ENCODE measurements at regions not wholly inside any gene's neighbourhood (a gene's known extent, or its start where the extent isn't known, plus 50 kb on each side); places are given as distances from the start of the nearest gene placed in this dataset.

DNA sequence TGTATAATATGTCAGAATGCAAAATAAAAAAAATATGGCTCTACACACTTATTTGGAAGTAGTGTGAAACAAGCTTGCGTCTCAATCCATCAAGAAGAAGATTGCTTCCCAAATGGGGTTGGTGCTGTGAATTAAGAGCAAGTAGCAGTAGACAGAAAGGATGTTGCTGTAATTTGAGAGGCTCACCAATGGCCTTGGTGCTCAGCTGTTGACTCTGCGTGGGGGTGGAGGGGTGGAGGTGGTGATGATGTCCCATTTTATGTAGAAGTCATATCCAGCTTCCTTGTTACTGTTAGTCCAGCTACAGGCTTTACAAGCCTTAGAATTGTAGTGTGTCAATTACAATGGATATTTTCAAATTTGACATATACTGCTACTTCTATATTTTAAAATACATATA, 223.4 kb upstream of the RND3 start:
- H3K9me3 Mint-ChIP-seq (ENCODE audit: unreplicated experiment): no peaks in the 10 kb centered on the region
- Histone ChIP-seq H3K27me3 (ENCODE audit: insufficient read depth, low read length) (no peaks in the 10 kb centered on the region), H3K9me3 (ENCODE audit: insufficient read depth, low read depth, low read length) (no peaks in the 10 kb centered on the region), H3K9ac (ENCODE audit: low read length) (no peak overlapping the region), H4K20me1 (ENCODE audit: insufficient read depth, low read length) (no peaks in the 10 kb centered on the region), H3K36me3 (ENCODE audit: insufficient read depth, low read length) (no peaks in the 10 kb centered on the region), H2AFZ (ENCODE audit: low read depth, low read length) (no peak overlapping the region), H3K4me1 (ENCODE audit: insufficient read depth, low read length) (peaks cover under 1% of the 10 kb centered on the region), H3K27ac (ENCODE audit: low read depth, low read length) (no peak overlapping the region), H3K4me3 (ENCODE audit: insufficient read depth, low read depth, low read length) (no peak overlapping the region), H3K79me2 (ENCODE audit: insufficient read depth, low read length) (no peaks in the 10 kb centered on the region), H3K4me2 (ENCODE audit: low read length) (no peak overlapping the region)
- no peak for FAIRE-seq
- no peaks in the 10 kb centered on the region for H3K36me3 Mint-ChIP-seq (ENCODE audit: low read depth, unreplicated experiment)
- DNase-seq (ENCODE audit: low read depth): no peak
- TF ChIP-seq EZH2 (IDR thresholded peaks at IDR 0.05; ENCODE audit: insufficient read depth, low read length): no peak
- TF ChIP-seq, protein P1, sequence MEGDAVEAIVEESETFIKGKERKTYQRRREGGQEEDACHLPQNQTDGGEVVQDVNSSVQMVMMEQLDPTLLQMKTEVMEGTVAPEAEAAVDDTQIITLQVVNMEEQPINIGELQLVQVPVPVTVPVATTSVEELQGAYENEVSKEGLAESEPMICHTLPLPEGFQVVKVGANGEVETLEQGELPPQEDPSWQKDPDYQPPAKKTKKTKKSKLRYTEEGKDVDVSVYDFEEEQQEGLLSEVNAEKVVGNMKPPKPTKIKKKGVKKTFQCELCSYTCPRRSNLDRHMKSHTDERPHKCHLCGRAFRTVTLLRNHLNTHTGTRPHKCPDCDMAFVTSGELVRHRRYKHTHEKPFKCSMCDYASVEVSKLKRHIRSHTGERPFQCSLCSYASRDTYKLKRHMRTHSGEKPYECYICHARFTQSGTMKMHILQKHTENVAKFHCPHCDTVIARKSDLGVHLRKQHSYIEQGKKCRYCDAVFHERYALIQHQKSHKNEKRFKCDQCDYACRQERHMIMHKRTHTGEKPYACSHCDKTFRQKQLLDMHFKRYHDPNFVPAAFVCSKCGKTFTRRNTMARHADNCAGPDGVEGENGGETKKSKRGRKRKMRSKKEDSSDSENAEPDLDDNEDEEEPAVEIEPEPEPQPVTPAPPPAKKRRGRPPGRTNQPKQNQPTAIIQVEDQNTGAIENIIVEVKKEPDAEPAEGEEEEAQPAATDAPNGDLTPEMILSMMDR (IDR thresholded peaks at IDR 0.05; ENCODE audit: insufficient read depth, low read depth, low read length): no peak
- peaks cover 4% of the 10 kb centered on the region for H3K27me3 Mint-ChIP-seq (ENCODE audit: low read depth, unreplicated experiment)
- no peak overlapping the region for H3K4me3 Mint-ChIP-seq (ENCODE audit: unreplicated experiment)
- no peak overlapping the region for H3K27ac Mint-ChIP-seq (ENCODE audit: unreplicated experiment)
- no peaks in the 10 kb centered on the region for H3K4me1 Mint-ChIP-seq (ENCODE audit: low read depth, unreplicated experiment)

DNA sequence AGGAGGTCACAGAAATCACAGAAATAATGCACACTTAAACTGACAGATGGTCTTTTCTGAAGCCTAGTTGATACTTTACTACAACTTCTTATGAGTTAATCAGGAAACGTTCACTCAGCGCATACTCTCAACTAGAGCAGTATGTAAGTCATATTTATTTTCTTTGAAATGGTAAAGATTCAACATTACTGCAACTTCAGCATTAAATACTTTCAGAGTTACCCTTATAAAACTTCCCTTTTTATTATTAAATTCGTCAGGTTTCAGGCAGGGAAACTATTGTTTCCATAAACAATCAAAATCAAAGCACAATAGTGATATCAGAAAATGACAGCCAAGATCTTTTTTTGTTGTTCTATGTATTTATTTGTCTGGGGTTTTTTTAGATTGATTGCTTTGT, 222.6 kb upstream of the RND3 start:
- H3K9me3 Mint-ChIP-seq (ENCODE audit: unreplicated experiment): no peaks in the 10 kb centered on the region
- no peak for DNase-seq (ENCODE audit: low read depth)
- no peak overlapping the region for H2AFZ ChIP-seq (ENCODE audit: low read depth, low read length)
- H3K9ac ChIP-seq (ENCODE audit: low read length): no peak overlapping the region
- H3K79me2 ChIP-seq (ENCODE audit: insufficient read depth, low read length): no peaks in the 10 kb centered on the region
- no peak for TF ChIP-seq EZH2 (IDR thresholded peaks at IDR 0.05; ENCODE audit: insufficient read depth, low read length)
- TF ChIP-seq, protein P1 (IDR thresholded peaks at IDR 0.05; ENCODE audit: insufficient read depth, low read depth, low read length): no peak
- peaks cover 6% of the 10 kb centered on the region for H3K4me1 ChIP-seq (ENCODE audit: insufficient read depth, low read length)
- peaks cover 4% of the 10 kb centered on the region for H3K27me3 Mint-ChIP-seq (ENCODE audit: low read depth, unreplicated experiment)
- no peak overlapping the region for H3K4me3 Mint-ChIP-seq (ENCODE audit: unreplicated experiment)
- no peak overlapping the region for H3K27ac ChIP-seq (ENCODE audit: low read depth, low read length)
- no peak overlapping the region for H3K27ac Mint-ChIP-seq (ENCODE audit: unreplicated experiment)
- H3K4me3 ChIP-seq (ENCODE audit: insufficient read depth, low read depth, low read length): no peak overlapping the region
- no peak overlapping the region for H3K4me2 ChIP-seq (ENCODE audit: low read length)
- no peaks in the 10 kb centered on the region for H3K4me1 Mint-ChIP-seq (ENCODE audit: low read depth, unreplicated experiment)
- FAIRE-seq: no peak
- no peaks in the 10 kb centered on the region for H4K20me1 ChIP-seq (ENCODE audit: insufficient read depth, low read length)
- no peaks in the 10 kb centered on the region for H3K36me3 ChIP-seq (ENCODE audit: insufficient read depth, low read length)
- H3K36me3 Mint-ChIP-seq (ENCODE audit: low read depth, unreplicated experiment): no peaks in the 10 kb centered on the region
- H3K9me3 ChIP-seq (ENCODE audit: insufficient read depth, low read depth, low read length): no peaks in the 10 kb centered on the region
- H3K27me3 ChIP-seq (ENCODE audit: insufficient read depth, low read length): no peaks in the 10 kb centered on the region

GRCh38 chr2:150706561-150706960, 219.1 kb upstream of the RND3 start:
- H3K4me1 ChIP-seq (ENCODE audit: insufficient read depth, low read length): peaks cover 6% of the 10 kb centered on the region
- DNase-seq (ENCODE audit: low read depth) (no peak), FAIRE-seq (no peak)
- no peak overlapping the region for H3K27ac ChIP-seq (ENCODE audit: low read depth, low read length)
- H3K9me3 ChIP-seq (ENCODE audit: insufficient read depth, low read depth, low read length): no peaks in the 10 kb centered on the region
- no peak overlapping the region for H3K4me3 Mint-ChIP-seq (ENCODE audit: unreplicated experiment)
- H3K27ac Mint-ChIP-seq (ENCODE audit: unreplicated experiment): no peak overlapping the region
- H3K9ac ChIP-seq (ENCODE audit: low read length): no peak overlapping the region
- H4K20me1 ChIP-seq (ENCODE audit: insufficient read depth, low read length): no peaks in the 10 kb centered on the region
- H2AFZ ChIP-seq (ENCODE audit: low read depth, low read length): no peak overlapping the region
- no peaks in the 10 kb centered on the region for H3K27me3 Mint-ChIP-seq (ENCODE audit: low read depth, unreplicated experiment)
- no peaks in the 10 kb centered on the region for H3K36me3 Mint-ChIP-seq (ENCODE audit: low read depth, unreplicated experiment)
- H3K4me3 ChIP-seq (ENCODE audit: insufficient read depth, low read depth, low read length): no peak overlapping the region
- H3K9me3 Mint-ChIP-seq (ENCODE audit: unreplicated experiment): peaks cover 3% of the 10 kb centered on the region
- H3K4me1 Mint-ChIP-seq (ENCODE audit: low read depth, unreplicated experiment): no peaks in the 10 kb centered on the region
- no peaks in the 10 kb centered on the region for H3K27me3 ChIP-seq (ENCODE audit: insufficient read depth, low read length)
- no peaks in the 10 kb centered on the region for H3K79me2 ChIP-seq (ENCODE audit: insufficient read depth, low read length)
- TF ChIP-seq, protein P1 (IDR thresholded peaks at IDR 0.05; ENCODE audit: insufficient read depth, low read depth, low read length): no peak
- no peak for TF ChIP-seq EZH2 (IDR thresholded peaks at IDR 0.05; ENCODE audit: insufficient read depth, low read length)
- no peak overlapping the region for H3K4me2 ChIP-seq (ENCODE audit: low read length)
- H3K36me3 ChIP-seq (ENCODE audit: insufficient read depth, low read length): no peaks in the 10 kb centered on the region

Data from astrocyte (in vitro differentiated cells and primary cell).